GM23248 (cell line): ENCODE measurements at regions not wholly inside any gene's neighbourhood (a gene's known extent, or its start where the extent isn't known, plus 50 kb on each side); places are given as distances from the start of the nearest gene placed in this dataset.

Experiments
- EZH2 ChIP-seq: fragments of 200-600 bp; sonication (generic); IDR thresholded peaks from 2 replicates; pipeline ENCODE4 v1.6.1; 2018; ENCODE audit warnings: antibody characterized with exemption, mild to moderate bottlenecking; ENCODE audit not compliant: insufficient read depth, poor library complexity, severe bottlenecking
- EZH2phosphoT487 ChIP-seq: fragments of 200-600 bp; sonication (generic); IDR thresholded peaks from 2 replicates; pipeline ENCODE4 v1.6.1; 2018; ENCODE audit warnings: antibody characterized with exemption, moderate library complexity, mild to moderate bottlenecking, low read depth; ENCODE audit not compliant: insufficient read depth

DNA sequence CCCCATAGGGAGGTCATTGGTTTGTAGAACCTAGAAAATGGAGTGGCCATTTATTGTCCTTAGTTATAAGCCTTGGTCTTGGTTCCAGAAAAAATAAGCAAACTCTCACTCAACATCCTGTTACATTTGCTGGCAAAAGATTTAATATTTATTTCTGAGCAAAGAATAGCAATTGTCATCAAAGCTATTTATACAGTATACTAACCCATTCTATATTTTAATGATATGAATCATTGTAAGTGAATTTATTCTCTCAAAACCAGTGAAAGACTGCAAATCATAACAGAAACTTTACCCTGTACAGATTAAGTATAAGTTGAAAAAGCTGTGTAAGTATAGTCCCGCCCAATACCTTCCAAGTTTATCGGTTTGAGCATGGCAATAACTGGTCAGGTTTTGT lies 364.4 kb downstream of the CD109 start:
- no peak for TF ChIP-seq EZH2phosphoT487
- no peak for TF ChIP-seq EZH2
